Heart left ventricle (tissue), 13 donors: ENCODE measurements at regions not wholly inside any gene's neighbourhood (a gene's known extent, or its start where the extent isn't known, plus 50 kb on each side); places are given as distances from the start of the nearest gene placed in this dataset.

Experiments used
- CTCF ChIP-seq, 12 donors: fragments of 200-600 bp; sonication (generic) in 4 of 12; IDR thresholded peaks; one replicate each; pipeline versions ENCODE4 v1.5.0 to v1.8.0; 2018 to 2022; ENCODE audit warnings: antibody characterized with exemption in 12 of 12, mild to moderate bottlenecking in 5 of 12
- POLR2A ChIP-seq, 2 donors: fragments of 450-650 bp; IDR thresholded peaks; one replicate each; pipeline ENCODE4 v1.6.1; 2017; ENCODE audit warnings: antibody characterized with exemption in 2 of 2, mild to moderate bottlenecking in 2 of 2, moderate library complexity in 2 of 2
- donor health status: ischemic (EF 13 %, LVEDD 7.1; RV severe dilation, severe dysfunction).
- donor health status: DM: no; HTN: yes; CAD: no.
- donor health status: DM: no; HTN: no; CAD: no.
- donor health status: ischemic (EF 25% LVEDD 6.9; RV normal size, moderate dysfunction).
- donor health status: ischemic (EF 25% LVEDD 5.7; RV mildly dilated, moderate dysfunction).
- donor health status: ischemic (EF 35%, LVEDD 5.7; RV mildly dilated, moderate dysfunction).
- donor health status: nonischemic (EF 11% LVEDD 7.7; RV severe dilation, severe dysfunction).
- donor health status: DM: yes; HTN: yes; CAD: no.
- donor health status: PGD.
- donor health status: ischemic (EF 29% LVEDD 5.4; RV normal size, mild dysfunction).
- donor health status: nonischemic (EF 23%, LVEDD 6.1; RV moderate dilation, normal function).

- TF ChIP-seq POLR2A (IDR thresholded peaks at IDR 0.05) (no peak), CTCF (IDR thresholded peaks at IDR 0.05) (no peak)
These were observed 431.1 kb upstream of the CDH19 start for GRCh38 chr18:67035026-67035425.
